HepG2 (cell line): ENCODE measurements at regions not wholly inside any gene's neighbourhood (a gene's known extent, or its start where the extent isn't known, plus 50 kb on each side); places are given as distances from the start of the nearest gene placed in this dataset.

Experiments
- ATAC-seq: fragments of 200-7000 bp; cut with Tn5 transposase; 3 replicates; pipeline ENCODE4 v1.9.1; 2020; ENCODE audit warnings: mild to moderate bottlenecking, moderate library complexity
- BruUV-seq: library from RNA; stranded (reverse); fragments of 400-500 nt; replicated peaks from 2 replicates; lab custom pipeline; 2021; lab: Mats Ljungman, UMichigan
- CTCF ChIA-PET: fragments of 300-600 bp; formaldehyde crosslinking; extraction: SDS; loops from one replicate; lab custom pipeline; 2021; ENCODE audit warnings: low total read pairs, inconsistent platforms, low intra/inter-chr PET ratio; lab: Yijun Ruan, JAX
- POLR2A ChIA-PET: fragments of 350-600 bp; sonication (Branson Sonifier 250); formaldehyde crosslinking; loops from one replicate; lab custom pipeline; 2020; ENCODE audit warnings: antibody characterized with exemption, inconsistent platforms; lab: Yijun Ruan, JAX
- DNase-seq: peaks from one replicate; pipeline ENCODE4 v3.0.0-alpha.2; 2015; ENCODE audit warnings: low spot score
- FAIRE-seq: peaks from 3 replicates; lab custom pipeline; 2011; peaks lifted over from hg19 to GRCh38; lab: Jason Lieb, UNC
- H2AFZ ChIP-seq: one replicate; pipeline ENCODE4 v1.6.1; 2011; ENCODE audit warnings: low read length, inconsistent platforms
- H3K27ac ChIP-seq: fragments of 300-600 bp; 3 replicates; pipeline ENCODE4 v1.8.0; 2011; ENCODE audit warnings: mixed run types, mild to moderate bottlenecking, mixed read lengths, low read length, inconsistent platforms; ENCODE audit not compliant: insufficient read depth; ENCODE audit errors: extremely low read length
- H3K27me3 ChIP-seq, 2 experiments: fragments of 200-600 bp in 1 of 2; 2 replicates in 1 of 2; 3 replicates in 1 of 2; pipeline versions ENCODE4 v1.6.0 to v1.8.0; 2011; ENCODE audit warnings: low read length in 2 of 2, mild to moderate bottlenecking in 2 of 2, moderate library complexity in 2 of 2, inconsistent platforms in 1 of 2; ENCODE audit not compliant: insufficient read depth in 2 of 2, control insufficient read depth in 1 of 2
- H3K36me3 ChIP-seq, 2 experiments: fragments of 200-600 bp in 1 of 2; replicated peaks in 1 of 2; 2 replicates in 1 of 2; 3 replicates in 1 of 2; pipeline versions ENCODE4 v1.5.1 to v1.8.0; 2011; ENCODE audit warnings: low read length in 2 of 2, inconsistent platforms in 1 of 2; ENCODE audit not compliant: insufficient read depth in 2 of 2, control insufficient read depth in 1 of 2
- H3K4me1 ChIP-seq: 2 replicates; pipeline ENCODE4 v1.5.1; 2012; ENCODE audit warnings: low read length, inconsistent platforms; ENCODE audit not compliant: insufficient read depth
- H3K4me2 ChIP-seq: 2 replicates; pipeline ENCODE4 v1.6.0; 2011; ENCODE audit warnings: low read depth, low read length, inconsistent platforms
- H3K4me3 ChIP-seq, 3 experiments: fragments of 200-600 bp in 1 of 3; sonication (generic), shearing (Covaris generic) in 1 of 3; replicated peaks in 1 of 3; 2 replicates each; pipeline ENCODE4 v1.5.1; 2011 to 2016; ENCODE audit warnings: low read length in 3 of 3, inconsistent platforms in 2 of 3, low read depth in 2 of 3, mild to moderate bottlenecking in 2 of 3, control low read depth in 1 of 3, mixed read lengths in 1 of 3; ENCODE audit not compliant: insufficient read depth in 1 of 3
- H3K79me2 ChIP-seq: one replicate; pipeline ENCODE4 v1.6.1; 2011; ENCODE audit warnings: low read length, inconsistent platforms; ENCODE audit not compliant: insufficient read depth
- H3K9ac ChIP-seq: 2 replicates; pipeline ENCODE4 v1.6.0; 2011; ENCODE audit warnings: mild to moderate bottlenecking, low read depth, low read length, inconsistent platforms; ENCODE audit not compliant: insufficient read depth
- H3K9me3 ChIP-seq: 2 replicates; pipeline ENCODE4 v1.5.1; 2012; ENCODE audit warnings: mild to moderate bottlenecking, low read length
- H4K20me1 ChIP-seq: 2 replicates; pipeline ENCODE4 v1.6.0; 2011; ENCODE audit warnings: inconsistent platforms, mild to moderate bottlenecking, low read length, moderate library complexity; ENCODE audit not compliant: insufficient read depth
- MAFF ChIP-seq: IDR thresholded peaks from 2 replicates; pipeline ENCODE4 v1.6.1; 2011; ENCODE audit warnings: low read depth, low read length, improper control_type of control experiment
- MAFK ChIP-seq, 2 experiments: IDR thresholded peaks in 1 of 2; conservative IDR thresholded peaks in 1 of 2; 2 replicates each; pipeline ENCODE4 v1.6.1; 2011; ENCODE audit warnings: improper control_type of control experiment in 2 of 2, low read length in 2 of 2
- NCOA2 ChIP-seq: sonication (generic); formaldehyde crosslinking; IDR thresholded peaks from 2 replicates; pipeline ENCODE4 v1.8.0; 2022; ENCODE audit warnings: inconsistent platforms
- NFRKB ChIP-seq: fragments of 450-650 bp; IDR thresholded peaks from 2 replicates; pipeline ENCODE4 v1.6.1; 2017
- SNAPC5 ChIP-seq: sonication (generic); formaldehyde crosslinking; IDR thresholded peaks from 2 replicates; pipeline ENCODE4 v1.8.1; 2023; ENCODE audit warnings: mild to moderate bottlenecking, missing genetic modification reagents, borderline replicate concordance
- ZNF609 ChIP-seq: sonication (generic); formaldehyde crosslinking; IDR thresholded peaks from 2 replicates; pipeline ENCODE4 v1.4.0; 2020; ENCODE audit warnings: mild to moderate bottlenecking, missing genetic modification reagents, borderline replicate concordance
- ZNF713 ChIP-seq: sonication (generic); formaldehyde crosslinking; IDR thresholded peaks from 2 replicates; pipeline ENCODE4 v1.4.0; 2020; ENCODE audit warnings: mild to moderate bottlenecking, missing genetic modification reagents
- WGBS: methylation state at CpG from one replicate; pipeline ENCODE4 v1.1.6; 2017; ENCODE audit warnings: low lambda C conversion rate; 5-methylcytosine and 5-hydroxymethylcytosine counted together
- in situ Hi-C: cut with HindIII; loops from 2 replicates; pipeline ENCODE4 v1.10.0; 2017; ENCODE audit warnings: low pct_unique_long_range_greater_than_20kb; ENCODE audit not compliant: extremely low pct_ligation_motif_present
- intact Hi-C: fragments of 100-400 bp; cut with micrococcal nuclease; formaldehyde crosslinking; loops from one replicate; pipeline ENCODE4 v1.10.0; 2022; ENCODE audit not compliant: unreplicated experiment

GRCh38 chr6:6418421-6418820 lies 98.0 kb upstream of the F13A1 start:
- Histone ChIP-seq H3K9ac (no peak overlapping the region), H3K4me2 (no peak overlapping the region), H3K27me3 (no peaks in the 10 kb centered on the region), H3K4me1 (no peaks in the 10 kb centered on the region), H2AFZ (no peak overlapping the region), H4K20me1 (no peaks in the 10 kb centered on the region), H3K36me3 (no peaks in the 10 kb centered on the region), H3K4me3 (no peak overlapping the region), H3K79me2 (no peaks in the 10 kb centered on the region), H3K27ac (no peak overlapping the region), H3K9me3 (no peaks in the 10 kb centered on the region)
- POLR2A ChIA-PET = no interaction called here
- no TSS peak for BruUV-seq
- intact Hi-C loops (no loop called here), in situ Hi-C loops (no loop called here)
- FAIRE-seq = no peak
- ATAC-seq = no peak
- DNase-seq = no peak
- TF ChIP-seq ZNF609 (CRISPR knock-in tag) (no peak), MAFF (peak; percentile 89), ZNF713 (CRISPR knock-in tag) (no peak), MAFK (conservative IDR thresholded peaks at IDR 0.05 in 1 of 2, IDR thresholded peaks at IDR 0.05 in 1 of 2; ENCODE audit: low read length in 2 of 2) (peak; percentile 88 to 93), SNAPC5 (CRISPR knock-in tag) (no peak), NFRKB (no peak), NCOA2 (CRISPR knock-in tag) (no peak)
- CTCF ChIA-PET = no interaction called here
- WGBS = 31% methylated on average over 3 of the region's 3 CpGs
